H9 (cell line): ENCODE measurements at regions not wholly inside any gene's neighbourhood (a gene's known extent, or its start where the extent isn't known, plus 50 kb on each side); places are given as distances from the start of the nearest gene placed in this dataset.

Source experiments
- DNase-seq: peaks from one replicate; pipeline ENCODE4 v3.0.0-alpha.2; 2017
- H2AFZ ChIP-seq: one replicate; pipeline ENCODE4 v1.6.1; 2013; ENCODE audit warnings: mild to moderate bottlenecking, low read length, control low read depth, moderate library complexity
- H2AK5ac ChIP-seq: 2 replicates; pipeline ENCODE4 v1.6.1; 2013; ENCODE audit warnings: low read length, control low read depth, mixed read lengths; ENCODE audit not compliant: insufficient read length
- H2BK120ac ChIP-seq: one replicate; pipeline ENCODE4 v1.6.1; 2013; ENCODE audit warnings: low read depth, mild to moderate bottlenecking, low read length, control low read depth, inconsistent platforms; ENCODE audit not compliant: poor library complexity, severe bottlenecking
- H2BK12ac ChIP-seq: 2 replicates; pipeline ENCODE4 v1.6.1; 2013; ENCODE audit warnings: low read length, control low read depth, mixed read lengths, low read depth; ENCODE audit not compliant: insufficient read length
- H2BK15ac ChIP-seq: 2 replicates; pipeline ENCODE4 v1.6.1; 2013; ENCODE audit warnings: low read depth, low read length, control low read depth
- H2BK20ac ChIP-seq: one replicate; pipeline ENCODE4 v1.6.1; 2013; ENCODE audit warnings: low read depth, mild to moderate bottlenecking, low read length, control low read depth, inconsistent platforms; ENCODE audit not compliant: poor library complexity, severe bottlenecking
- H2BK5ac ChIP-seq: 2 replicates; pipeline ENCODE4 v1.6.1; 2013; ENCODE audit warnings: low read length, control low read depth, mixed read lengths; ENCODE audit not compliant: insufficient read length
- H3K14ac ChIP-seq: 2 replicates; pipeline ENCODE4 v1.6.1; 2013; ENCODE audit warnings: low read length, control low read depth; ENCODE audit not compliant: insufficient read depth
- H3K18ac ChIP-seq: 2 replicates; pipeline ENCODE4 v1.6.1; 2013; ENCODE audit warnings: low read depth, mild to moderate bottlenecking, mixed read lengths, low read length, control low read depth; ENCODE audit not compliant: insufficient read length
- H3K23ac ChIP-seq: 2 replicates; pipeline ENCODE4 v1.6.1; 2013; ENCODE audit warnings: low read length, control low read depth, mixed read lengths, low read depth; ENCODE audit not compliant: insufficient read length
- H3K23me2 ChIP-seq: 2 replicates; pipeline ENCODE4 v1.6.1; 2013; ENCODE audit warnings: low read depth, mild to moderate bottlenecking, mixed read lengths, low read length, control low read depth; ENCODE audit not compliant: insufficient read length, poor library complexity, severe bottlenecking
- H3K27ac ChIP-seq: 2 replicates; pipeline ENCODE4 v1.5.1; 2013; ENCODE audit warnings: low read length, control low read depth, mixed read lengths, low read depth; ENCODE audit not compliant: insufficient read length
- H3K27me3 ChIP-seq: 2 replicates; pipeline ENCODE4 v1.6.1; 2013; ENCODE audit warnings: low read length, control low read depth, inconsistent platforms; ENCODE audit not compliant: insufficient read depth
- H3K4ac ChIP-seq: 2 replicates; pipeline ENCODE4 v1.6.1; 2013; ENCODE audit warnings: low read depth, mild to moderate bottlenecking, control low read depth, inconsistent platforms, low read length, moderate library complexity
- H3K4me1 ChIP-seq: 2 replicates; pipeline ENCODE4 v1.6.1; 2013; ENCODE audit warnings: low read length, control low read depth, inconsistent platforms; ENCODE audit not compliant: insufficient read depth
- H3K4me2 ChIP-seq: 2 replicates; pipeline ENCODE4 v1.6.1; 2013; ENCODE audit warnings: low read length, control low read depth, mixed read lengths; ENCODE audit not compliant: insufficient read length, insufficient read depth
- H3K56ac ChIP-seq: 2 replicates; pipeline ENCODE4 v1.6.1; 2013; ENCODE audit warnings: low read depth, mild to moderate bottlenecking, mixed read lengths, low read length, control low read depth; ENCODE audit not compliant: insufficient read length
- H3K79me1 ChIP-seq: 2 replicates; pipeline ENCODE4 v1.6.1; 2013; ENCODE audit warnings: low read depth, mild to moderate bottlenecking, moderate library complexity, low read length, control low read depth, inconsistent platforms; ENCODE audit not compliant: insufficient read depth, poor library complexity, severe bottlenecking
- H3K79me2 ChIP-seq: 2 replicates; pipeline ENCODE4 v1.6.1; 2013; ENCODE audit warnings: low read length, control low read depth, inconsistent platforms; ENCODE audit not compliant: insufficient read depth
- H3K9ac ChIP-seq: 2 replicates; pipeline ENCODE4 v1.6.1; 2013; ENCODE audit warnings: low read length, control low read depth, mixed read lengths; ENCODE audit not compliant: insufficient read length; ENCODE audit errors: extremely low read depth
- H3K9me3 ChIP-seq: one replicate; pipeline ENCODE4 v1.6.1; 2013; ENCODE audit warnings: low read depth, low read length, inconsistent platforms; ENCODE audit not compliant: control insufficient read depth
- H3T11ph ChIP-seq: one replicate; pipeline ENCODE4 v1.6.1; 2013; ENCODE audit warnings: mild to moderate bottlenecking, low read length, control low read depth, inconsistent platforms
- H4K20me1 ChIP-seq: one replicate; pipeline ENCODE4 v1.6.1; 2013; ENCODE audit not compliant: control insufficient read depth, insufficient read length, insufficient read depth
- H4K5ac ChIP-seq: 2 replicates; pipeline ENCODE4 v1.6.1; 2013; ENCODE audit warnings: low read depth, mild to moderate bottlenecking, mixed read lengths, low read length, control low read depth; ENCODE audit not compliant: insufficient read length
- H4K8ac ChIP-seq: replicated peaks from 2 replicates; pipeline ENCODE4 v1.6.1; 2013; ENCODE audit warnings: low read length, control low read depth, mixed read lengths, low read depth; ENCODE audit not compliant: insufficient read length
- H4K91ac ChIP-seq: 2 replicates; pipeline ENCODE4 v1.6.1; 2013; ENCODE audit warnings: low read depth, mild to moderate bottlenecking, moderate library complexity, mixed read lengths, low read length, control low read depth; ENCODE audit not compliant: insufficient read length
- H3K27ac Mint-ChIP-seq, 3 experiments: 2 replicates in 2 of 3; 3 replicates in 1 of 3; pipeline ENCODE4 v1.8.0; 2020 to 2021; ENCODE audit warnings: mixed read lengths in 3 of 3, mild to moderate bottlenecking in 1 of 3, moderate library complexity in 1 of 3
- H3K27me3 Mint-ChIP-seq: 2 replicates; pipeline ENCODE4 v1.8.0; 2021; ENCODE audit warnings: low read depth, mild to moderate bottlenecking, moderate library complexity, mixed read lengths
- H3K36me3 Mint-ChIP-seq, 3 experiments: 2 replicates in 2 of 3; 3 replicates in 1 of 3; pipeline ENCODE4 v1.8.0; 2020 to 2021; ENCODE audit warnings: low read depth in 3 of 3, mixed read lengths in 3 of 3; ENCODE audit not compliant: insufficient read depth in 1 of 3
- H3K4me1 Mint-ChIP-seq, 2 experiments: 2 replicates each; pipeline ENCODE4 v1.8.0; 2020; ENCODE audit warnings: mixed read lengths in 2 of 2
- H3K4me3 Mint-ChIP-seq, 2 experiments: 2 replicates in 1 of 2; 3 replicates in 1 of 2; pipeline ENCODE4 v1.8.0; 2020 to 2021; ENCODE audit warnings: mild to moderate bottlenecking in 2 of 2, mixed read lengths in 2 of 2, moderate library complexity in 1 of 2
- H3K9me3 Mint-ChIP-seq, 2 experiments: 2 replicates in 1 of 2; 3 replicates in 1 of 2; pipeline ENCODE4 v1.8.0; 2020; ENCODE audit warnings: mild to moderate bottlenecking in 2 of 2, mixed read lengths in 2 of 2, moderate library complexity in 1 of 2
- WGBS: extraction: QIAGEN DNeasy Blood & Tissue Kit; methylation state at CpG from one replicate; pipeline ENCODE4 v1.1.7; 2013; ENCODE audit warnings: missing lambda C conversion rate, low lambda C conversion rate, mixed read lengths; ENCODE audit not compliant: insufficient read length; ENCODE audit errors: extremely low coverage; 5-methylcytosine and 5-hydroxymethylcytosine counted together
- TF ChIP-seq, protein P1 (sequence below): fragments of 200-600 bp; sonication (generic); conservative IDR thresholded peaks from 3 replicates; pipeline ENCODE4 v1.8.0; 2021; ENCODE audit warnings: antibody characterized with exemption, mild to moderate bottlenecking

DNA sequence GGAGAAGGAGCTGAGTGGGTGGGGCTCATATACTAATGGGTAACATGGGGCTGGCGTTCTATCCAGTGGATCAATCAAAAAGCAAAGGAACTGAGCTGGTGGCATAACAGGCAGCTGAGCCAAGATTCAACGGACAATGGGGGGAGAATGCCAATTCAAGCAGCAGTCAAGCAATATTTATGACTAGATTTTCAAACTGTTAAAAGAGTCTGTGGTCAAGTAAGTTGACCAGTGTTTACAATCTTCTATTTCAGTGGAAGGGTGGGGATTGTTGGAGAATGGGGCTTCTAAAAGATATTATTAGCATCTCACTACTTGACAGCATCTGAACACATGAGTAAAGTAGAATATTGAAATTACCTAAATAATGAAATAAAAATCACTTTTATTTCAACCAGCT lies 64.9 kb upstream of the SCRG1 start:
- no peaks in the 10 kb centered on the region for H3K79me2 ChIP-seq
- no peak overlapping the region for H3K27ac ChIP-seq
- no peaks in the 10 kb centered on the region for H4K20me1 ChIP-seq
- no peaks in the 10 kb centered on the region for H3K27me3 ChIP-seq
- TF ChIP-seq, protein P1, sequence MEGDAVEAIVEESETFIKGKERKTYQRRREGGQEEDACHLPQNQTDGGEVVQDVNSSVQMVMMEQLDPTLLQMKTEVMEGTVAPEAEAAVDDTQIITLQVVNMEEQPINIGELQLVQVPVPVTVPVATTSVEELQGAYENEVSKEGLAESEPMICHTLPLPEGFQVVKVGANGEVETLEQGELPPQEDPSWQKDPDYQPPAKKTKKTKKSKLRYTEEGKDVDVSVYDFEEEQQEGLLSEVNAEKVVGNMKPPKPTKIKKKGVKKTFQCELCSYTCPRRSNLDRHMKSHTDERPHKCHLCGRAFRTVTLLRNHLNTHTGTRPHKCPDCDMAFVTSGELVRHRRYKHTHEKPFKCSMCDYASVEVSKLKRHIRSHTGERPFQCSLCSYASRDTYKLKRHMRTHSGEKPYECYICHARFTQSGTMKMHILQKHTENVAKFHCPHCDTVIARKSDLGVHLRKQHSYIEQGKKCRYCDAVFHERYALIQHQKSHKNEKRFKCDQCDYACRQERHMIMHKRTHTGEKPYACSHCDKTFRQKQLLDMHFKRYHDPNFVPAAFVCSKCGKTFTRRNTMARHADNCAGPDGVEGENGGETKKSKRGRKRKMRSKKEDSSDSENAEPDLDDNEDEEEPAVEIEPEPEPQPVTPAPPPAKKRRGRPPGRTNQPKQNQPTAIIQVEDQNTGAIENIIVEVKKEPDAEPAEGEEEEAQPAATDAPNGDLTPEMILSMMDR, result no peak
- no CpG with 5 or more reads among the region's 2 CpGs for WGBS
- no peak overlapping the region for H2BK12ac ChIP-seq
- H3K9ac ChIP-seq, result no peak overlapping the region
- H3K4ac ChIP-seq, result no peak overlapping the region
- H2BK5ac ChIP-seq, result no peak overlapping the region
- no peak for DNase-seq
- H3K4me1 ChIP-seq, result no peaks in the 10 kb centered on the region
- Mint-ChIP-seq H3K36me3 (no peaks in the 10 kb centered on the region), H3K27me3 (no peaks in the 10 kb centered on the region), H3K27ac (no peak overlapping the region), H3K4me3 (no peak overlapping the region), H3K4me1 (peaks cover 5% of the 10 kb centered on the region in 2 experiments), H3K9me3 (no peaks in the 10 kb centered on the region)
- no peak overlapping the region for H2BK120ac ChIP-seq
- no peak overlapping the region for H2BK20ac ChIP-seq
- H3K9me3 ChIP-seq, result no peaks in the 10 kb centered on the region
- no peak overlapping the region for H2BK15ac ChIP-seq
- H3K56ac ChIP-seq, result no peak overlapping the region
- no peak overlapping the region for H2AFZ ChIP-seq
- no peaks in the 10 kb centered on the region for H3K23me2 ChIP-seq
- no peak overlapping the region for H4K8ac ChIP-seq
- no peak overlapping the region for H3K23ac ChIP-seq
- H3K18ac ChIP-seq, result no peak overlapping the region
- H3K79me1 ChIP-seq, result no peaks in the 10 kb centered on the region
- H3K4me2 ChIP-seq, result no peak overlapping the region
- no peak overlapping the region for H4K5ac ChIP-seq
- no peak overlapping the region for H4K91ac ChIP-seq
- no peak overlapping the region for H2AK5ac ChIP-seq
- H3T11ph ChIP-seq, result no peak overlapping the region
- no peak overlapping the region for H3K14ac ChIP-seq
